Mesothelial cell of epicardium (in vitro differentiated cells): ENCODE measurements at regions not wholly inside any gene's neighbourhood (a gene's known extent, or its start where the extent isn't known, plus 50 kb on each side); places are given as distances from the start of the nearest gene placed in this dataset.

Experiments used
- DNase-seq, 2 experiments: peaks; one replicate each; pipeline ENCODE4 v3.0.0; 2021; ENCODE audit warnings: low spot score in 2 of 2; ENCODE audit not compliant: unreplicated experiment in 2 of 2
- H3K27ac Mint-ChIP-seq: 2 replicates; pipeline ENCODE4 v1.8.0; 2021; ENCODE audit warnings: mixed read lengths
- H3K27me3 Mint-ChIP-seq: 2 replicates; pipeline ENCODE4 v1.8.0; 2021; ENCODE audit warnings: low read depth, mixed read lengths
- H3K36me3 Mint-ChIP-seq: 2 replicates; pipeline ENCODE4 v1.8.0; 2021; ENCODE audit warnings: mixed read lengths
- H3K4me1 Mint-ChIP-seq: 2 replicates; pipeline ENCODE4 v1.8.0; 2021; ENCODE audit warnings: mixed read lengths
- H3K4me3 Mint-ChIP-seq: 2 replicates; pipeline ENCODE4 v1.8.0; 2021; ENCODE audit warnings: mild to moderate bottlenecking, moderate library complexity, mixed read lengths
- H3K9me3 Mint-ChIP-seq: 2 replicates; pipeline ENCODE4 v1.8.0; 2021; ENCODE audit warnings: mixed read lengths
- CTCF ChIP-seq: fragments of 200-600 bp; sonication (generic); IDR thresholded peaks from one replicate; pipeline ENCODE4 v1.5.0; 2021; ENCODE audit warnings: antibody characterized with exemption; ENCODE audit not compliant: unreplicated experiment

GRCh38 chr16:73459586-73459985 is 411.7 kb upstream of the ZFHX3 start:
- Mint-ChIP-seq H3K27ac (no peak overlapping the region), H3K4me1 (no peaks in the 10 kb centered on the region), H3K27me3 (peaks cover 17% of the 10 kb centered on the region), H3K4me3 (no peak overlapping the region), H3K9me3 (peaks cover 17% of the 10 kb centered on the region), H3K36me3 (no peaks in the 10 kb centered on the region)
- DNase-seq: no peak
- TF ChIP-seq CTCF: no peak

GRCh38 chr16:73457851-73458250 is 409.9 kb upstream of the ZFHX3 start:
- H3K9me3 Mint-ChIP-seq: peaks cover 21% of the 10 kb centered on the region
- H3K4me3 Mint-ChIP-seq: no peak overlapping the region
- TF ChIP-seq CTCF: no peak
- no peak for DNase-seq
- H3K27me3 Mint-ChIP-seq: peaks cover 8% of the 10 kb centered on the region
- no peak overlapping the region for H3K27ac Mint-ChIP-seq
- H3K4me1 Mint-ChIP-seq: no peaks in the 10 kb centered on the region
- no peaks in the 10 kb centered on the region for H3K36me3 Mint-ChIP-seq

GRCh38 chr16:73448970-73449369 is 401.0 kb upstream of the ZFHX3 start:
- Mint-ChIP-seq H3K36me3 (no peaks in the 10 kb centered on the region), H3K27me3 (no peaks in the 10 kb centered on the region), H3K4me1 (no peaks in the 10 kb centered on the region), H3K27ac (no peak overlapping the region), H3K9me3 (peaks cover 56% of the 10 kb centered on the region), H3K4me3 (no peak overlapping the region)
- DNase-seq: no peak
- no peak for TF ChIP-seq CTCF

GRCh38 chr16:73447846-73448245 is 399.9 kb upstream of the ZFHX3 start:
- H3K9me3 Mint-ChIP-seq: peaks cover 52% of the 10 kb centered on the region
- TF ChIP-seq CTCF: no peak
- no peak overlapping the region for H3K4me3 Mint-ChIP-seq
- no peaks in the 10 kb centered on the region for H3K36me3 Mint-ChIP-seq
- H3K27ac Mint-ChIP-seq: no peak overlapping the region
- H3K4me1 Mint-ChIP-seq: no peaks in the 10 kb centered on the region
- no peak for DNase-seq
- no peaks in the 10 kb centered on the region for H3K27me3 Mint-ChIP-seq

- no peak for DNase-seq
- Mint-ChIP-seq H3K4me3 (no peak overlapping the region), H3K36me3 (no peaks in the 10 kb centered on the region), H3K27me3 (peaks cover 10% of the 10 kb centered on the region), H3K4me1 (peaks cover 9% of the 10 kb centered on the region), H3K27ac (no peak overlapping the region), H3K9me3 (no peaks in the 10 kb centered on the region)
- no peak for TF ChIP-seq CTCF
These were observed 386.7 kb upstream of the ZFHX3 start for GRCh38 chr16:73434621-73435020.

GRCh38 chr16:73433731-73434307 is 385.9 kb upstream of the ZFHX3 start:
- no peak for DNase-seq
- peaks cover 5% of the 10 kb centered on the region for H3K27me3 Mint-ChIP-seq
- H3K4me3 Mint-ChIP-seq: no peak overlapping the region
- H3K9me3 Mint-ChIP-seq: no peaks in the 10 kb centered on the region
- H3K4me1 Mint-ChIP-seq: peaks cover 9% of the 10 kb centered on the region
- TF ChIP-seq CTCF: no peak
- H3K36me3 Mint-ChIP-seq: no peaks in the 10 kb centered on the region
- no peak overlapping the region for H3K27ac Mint-ChIP-seq
